HG03095 (cell line): ENCODE measurements at regions not wholly inside any gene's neighbourhood (a gene's known extent, or its start where the extent isn't known, plus 50 kb on each side); places are given as distances from the start of the nearest gene placed in this dataset.
"Not testable (repeated sequence)": the region's sequence is repeated elsewhere in the genome, so short reads cannot be mapped to it uniquely, and the experiment has no call there.

ENCODE experiments used
- ATAC-seq: cut with Tn5 transposase; IDR thresholded peaks from one replicate; pipeline ENCODE4 v1.9.1; 2021; ENCODE audit warnings: moderate library complexity; ENCODE audit not compliant: unreplicated experiment

DNA sequence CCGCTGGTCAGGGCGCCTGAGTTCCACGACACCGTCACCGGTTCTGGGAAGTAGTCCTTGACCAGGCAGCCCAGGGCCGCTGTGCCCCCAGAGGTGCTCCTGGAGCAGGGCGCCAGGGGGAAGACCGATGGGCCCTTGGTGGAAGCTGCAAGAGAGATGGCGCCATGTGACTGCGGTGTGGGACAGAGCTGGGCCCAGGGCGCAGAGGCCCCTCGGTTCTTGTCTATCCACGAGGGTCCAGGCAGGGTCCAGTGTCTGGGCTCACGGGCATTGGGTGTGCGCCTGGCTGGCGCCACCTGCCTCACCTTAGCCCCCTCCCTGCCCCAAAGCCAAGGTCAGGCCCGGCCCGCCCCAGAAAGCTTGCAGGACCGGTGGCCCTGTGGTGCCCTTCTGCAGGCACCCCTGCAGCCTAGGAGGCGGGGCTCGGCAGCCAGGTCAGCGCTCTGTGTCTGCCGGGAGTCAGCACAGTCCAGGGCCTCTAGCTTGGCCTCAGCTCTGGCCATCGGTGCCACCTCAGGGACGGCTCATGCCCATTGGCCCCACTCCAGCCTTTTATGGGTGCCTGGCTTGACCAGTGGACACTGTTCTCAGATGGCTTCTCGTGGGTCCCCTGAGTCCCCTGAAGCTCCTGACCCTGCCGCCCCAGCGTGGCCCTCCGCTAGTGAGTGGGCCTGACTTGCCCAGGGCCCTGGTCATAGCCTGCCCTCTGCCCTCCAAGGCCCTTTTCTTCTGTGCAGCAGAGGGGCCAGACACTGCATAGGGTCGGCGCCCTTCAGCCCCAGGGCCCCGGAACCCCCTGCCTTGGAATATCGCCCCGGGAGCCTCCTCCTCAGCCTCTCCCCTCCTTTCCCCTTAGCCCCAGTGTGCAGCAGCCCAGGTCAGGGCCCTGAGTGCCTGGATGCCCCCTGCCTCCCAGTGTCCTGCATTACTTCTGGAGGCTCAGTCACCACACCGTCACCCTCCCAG is 245.2 kb downstream of the TMEM121 start:
- not testable (repeated sequence) for ATAC-seq

DNA sequence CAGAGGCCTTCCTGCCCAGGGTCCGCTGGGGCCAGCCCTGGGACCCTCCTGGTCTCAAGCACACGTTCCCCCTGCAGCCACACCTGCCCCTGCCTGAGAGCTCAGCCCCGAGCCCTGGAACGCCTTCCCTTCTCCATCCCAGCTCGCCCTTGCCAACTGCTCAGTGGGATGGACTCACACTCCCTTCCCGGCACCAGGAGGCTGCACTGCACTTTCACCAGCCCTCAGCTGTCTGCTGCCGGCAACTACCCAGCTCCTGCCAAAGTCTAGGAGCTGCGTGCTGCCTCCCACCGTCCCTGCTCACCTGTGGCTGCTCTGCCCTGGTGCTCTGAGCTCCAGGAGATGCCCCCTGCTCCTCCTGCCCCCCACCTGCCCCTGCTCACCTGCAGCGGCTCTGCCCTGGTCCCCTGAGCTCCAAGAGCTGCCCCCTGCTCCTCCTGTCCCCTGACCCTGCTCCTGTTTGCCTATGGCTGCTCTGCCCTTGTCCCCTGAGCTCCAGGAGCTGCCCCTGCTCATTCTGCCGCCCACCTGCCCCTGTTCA is 246.4 kb downstream of the TMEM121 start:
- not testable (repeated sequence) for ATAC-seq

DNA sequence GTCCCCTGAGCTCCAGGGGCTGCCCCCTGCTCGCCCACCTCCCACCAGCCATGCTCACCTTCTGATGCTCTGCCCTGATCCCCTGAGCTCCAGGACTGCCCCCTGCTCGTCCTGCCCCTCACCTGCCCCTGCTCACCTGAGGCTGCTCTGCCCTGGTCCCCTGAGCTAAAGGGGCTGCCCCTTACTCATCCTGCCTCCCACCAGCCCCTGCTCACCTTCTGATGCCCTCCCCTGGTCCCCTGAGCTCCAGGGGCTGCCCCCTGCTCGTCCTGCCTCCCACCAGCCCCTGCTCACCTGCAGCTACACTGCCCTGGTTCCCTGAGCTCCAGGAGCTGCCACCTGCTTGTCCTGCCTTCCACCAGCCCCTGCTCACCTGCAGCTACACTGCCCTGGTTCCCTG is 247.2 kb downstream of the TMEM121 start:
- no peak for ATAC-seq

DNA sequence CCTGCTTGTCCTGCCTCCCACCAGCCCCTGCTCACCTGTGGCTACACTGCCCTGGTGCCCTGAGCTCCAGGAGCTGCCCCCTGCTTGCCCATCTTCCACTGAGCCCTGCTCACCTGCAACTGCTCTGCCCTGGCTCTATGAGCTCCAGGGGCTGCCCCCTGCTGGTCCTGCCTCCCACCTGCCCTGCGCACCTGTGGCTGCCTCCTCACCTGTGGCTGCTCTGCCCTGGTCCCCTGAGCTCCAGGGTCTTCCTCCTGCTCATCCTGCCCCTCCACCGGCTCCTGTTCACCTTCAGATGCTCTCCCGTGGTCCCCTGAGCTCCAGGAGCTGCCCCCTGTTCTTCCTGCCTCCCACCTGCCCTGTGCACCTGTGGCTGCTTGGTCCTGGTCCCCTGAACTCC is 247.6 kb downstream of the TMEM121 start:
- no peak for ATAC-seq

DNA sequence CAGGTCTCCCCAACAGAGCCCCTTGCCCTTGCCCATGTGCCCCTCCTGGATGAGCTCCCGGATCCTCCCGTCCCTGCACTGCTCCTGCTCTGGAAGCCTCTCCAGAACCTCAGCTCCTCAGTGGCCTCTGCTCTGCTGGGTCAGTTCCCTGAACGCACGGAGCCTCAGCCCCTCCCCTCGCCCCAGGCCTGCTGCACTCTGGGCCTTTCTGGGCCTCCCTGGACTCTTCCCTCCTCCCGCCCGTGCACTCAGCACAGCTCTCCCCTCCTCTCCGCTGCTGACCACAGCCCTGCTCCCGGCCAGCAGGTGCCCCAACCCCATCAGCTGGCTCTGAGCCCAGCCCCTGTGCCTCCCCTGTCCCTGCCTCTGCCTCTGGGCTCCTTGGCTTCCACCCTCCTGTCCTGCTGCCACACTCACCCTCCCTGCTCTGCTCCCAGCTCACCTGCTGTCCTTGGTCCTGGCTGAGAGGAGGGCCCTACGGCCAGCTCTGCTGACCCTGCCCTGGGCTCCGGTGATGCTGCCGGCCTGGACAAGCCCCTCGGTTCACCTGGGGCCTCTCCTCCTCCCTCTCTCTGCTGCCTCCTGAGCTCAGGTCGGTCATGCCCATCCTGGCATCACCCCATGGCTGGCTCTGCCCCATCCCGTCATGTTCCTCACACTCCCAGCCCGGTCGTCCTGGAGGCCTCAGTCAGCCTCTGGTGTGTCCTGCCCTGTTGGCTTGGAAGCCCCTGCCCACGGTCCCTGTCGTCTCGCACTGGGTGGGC is 248.4 kb downstream of the TMEM121 start:
- not testable (repeated sequence) for ATAC-seq

DNA sequence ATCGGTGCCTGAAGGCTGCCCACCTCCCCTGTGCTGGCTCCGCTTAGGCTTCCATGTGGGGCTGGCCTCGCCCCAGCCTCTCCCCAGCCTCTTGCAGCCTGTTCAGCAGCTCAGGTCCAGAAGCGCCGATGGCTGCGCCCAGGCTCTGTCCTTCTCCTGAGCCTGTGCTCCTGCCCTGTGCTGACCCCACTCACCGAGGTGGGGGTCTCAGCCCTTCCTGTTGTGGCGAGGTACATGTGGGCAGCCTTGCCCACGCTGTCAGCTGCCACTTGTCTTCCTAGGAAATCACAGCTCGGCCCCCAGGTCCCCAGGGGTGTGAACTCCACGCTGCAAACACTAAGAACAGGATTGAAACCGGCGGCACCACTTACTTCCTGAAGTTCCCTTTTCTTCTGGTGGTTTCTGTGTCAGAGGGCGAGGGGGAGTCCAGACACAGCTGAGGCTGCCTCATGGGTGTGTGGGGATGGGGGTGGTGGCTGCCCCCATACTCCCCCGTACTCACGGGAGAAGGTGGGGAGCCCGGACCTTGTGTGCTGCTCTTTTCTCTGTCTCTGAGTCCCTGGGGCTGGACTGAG is 249.1 kb downstream of the TMEM121 start:
- ATAC-seq, result not testable (repeated sequence)

DNA sequence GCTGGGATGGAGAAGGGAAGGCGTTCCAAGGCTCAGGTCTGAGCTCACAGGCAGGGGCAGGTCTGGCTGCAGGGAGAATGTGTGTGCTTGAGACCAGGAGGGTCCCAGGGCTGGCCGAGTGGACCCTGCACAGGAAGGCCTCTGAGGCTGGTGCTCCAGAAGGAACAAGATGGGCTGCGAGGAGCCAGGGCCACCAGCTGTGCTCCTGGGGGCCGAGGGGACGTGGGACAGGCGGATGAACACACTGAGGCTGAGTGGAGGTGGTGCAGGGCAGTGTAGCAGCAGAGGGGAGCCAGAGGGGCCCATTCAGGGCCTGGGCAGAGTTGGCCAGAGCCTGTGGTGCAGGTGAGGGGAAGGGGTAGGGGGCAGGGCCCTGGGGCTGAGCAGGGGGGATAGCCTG is 249.7 kb downstream of the TMEM121 start:
- not testable (repeated sequence) for ATAC-seq

DNA sequence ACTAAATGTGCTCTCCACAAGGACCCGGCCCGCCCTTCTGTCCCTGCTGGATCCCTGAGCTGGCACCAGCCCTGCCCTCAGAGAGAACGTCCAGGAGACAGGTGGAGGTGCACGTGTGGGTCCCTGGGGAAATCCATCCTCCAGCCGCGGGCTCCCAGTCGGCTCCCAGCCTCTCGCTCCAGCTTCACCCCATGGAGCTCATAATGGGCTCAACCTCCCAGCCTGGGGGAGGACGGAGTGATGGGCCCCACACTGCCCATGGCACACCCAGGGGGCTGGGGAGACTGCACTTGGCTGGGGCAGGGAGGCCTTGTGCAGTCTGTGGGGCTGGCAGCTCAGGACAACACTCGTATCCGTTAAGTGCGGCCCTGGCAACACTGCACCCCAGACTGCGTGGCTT is 250.5 kb downstream of the TMEM121 start:
- no peak for ATAC-seq

DNA sequence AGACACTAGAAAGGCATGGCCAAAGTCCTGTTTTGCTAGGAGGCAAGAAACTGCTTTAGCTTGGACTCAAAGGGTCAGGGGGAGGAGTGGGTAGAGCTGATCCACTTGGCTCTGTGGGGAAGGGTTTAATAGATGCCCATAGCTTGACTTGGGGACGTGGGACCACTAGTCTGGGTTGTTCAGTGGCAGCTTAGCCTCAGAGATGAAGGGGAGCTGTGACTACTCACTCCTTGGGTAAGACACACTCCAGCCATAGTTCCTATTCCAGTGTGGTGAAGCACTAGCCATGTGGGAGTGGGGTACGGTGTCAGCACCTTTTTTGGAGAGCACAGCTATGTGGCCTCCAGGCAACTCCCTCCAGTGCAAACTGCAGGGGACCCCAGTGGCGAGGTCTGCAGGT is 257.3 kb downstream of the TMEM121 start:
- no peak for ATAC-seq

DNA sequence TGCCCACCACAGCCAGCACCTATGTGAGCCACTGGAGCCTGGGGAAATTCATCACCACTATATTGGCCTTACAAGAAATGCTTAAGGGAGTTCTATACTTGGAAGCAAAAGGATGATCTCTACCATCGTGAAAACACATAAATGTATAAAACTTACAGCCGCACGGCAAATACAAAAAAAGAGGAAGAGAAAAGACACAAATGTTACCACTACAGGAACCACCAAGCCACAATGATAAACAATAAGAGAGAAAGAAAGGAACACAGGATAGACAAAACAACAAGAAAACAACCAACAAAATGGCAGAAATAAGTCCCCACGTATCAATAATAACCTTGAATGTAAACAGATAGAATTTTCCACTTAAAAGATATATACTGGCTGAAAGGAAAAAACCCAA is 267.5 kb downstream of the TMEM121 start:
- no peak for ATAC-seq

DNA sequence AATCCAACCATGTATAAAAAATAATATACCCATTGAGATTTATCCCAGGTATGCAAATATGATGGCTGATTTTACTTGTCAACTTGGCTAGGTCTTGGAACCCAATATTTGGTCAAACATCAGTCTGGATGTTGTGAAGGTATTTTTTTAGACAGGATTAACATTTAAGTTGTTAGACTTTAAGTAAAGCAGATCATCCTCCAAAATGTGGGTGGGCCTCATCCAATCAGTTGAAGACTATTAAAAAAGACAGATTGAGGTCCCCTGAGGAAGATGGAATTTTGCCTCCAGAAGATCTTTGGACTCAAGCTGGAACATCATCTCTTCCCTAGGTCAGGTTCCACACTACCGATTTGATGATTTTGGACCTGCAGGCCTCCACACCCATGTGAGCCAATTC is 271.2 kb downstream of the TMEM121 start:
- ATAC-seq, result no peak

DNA sequence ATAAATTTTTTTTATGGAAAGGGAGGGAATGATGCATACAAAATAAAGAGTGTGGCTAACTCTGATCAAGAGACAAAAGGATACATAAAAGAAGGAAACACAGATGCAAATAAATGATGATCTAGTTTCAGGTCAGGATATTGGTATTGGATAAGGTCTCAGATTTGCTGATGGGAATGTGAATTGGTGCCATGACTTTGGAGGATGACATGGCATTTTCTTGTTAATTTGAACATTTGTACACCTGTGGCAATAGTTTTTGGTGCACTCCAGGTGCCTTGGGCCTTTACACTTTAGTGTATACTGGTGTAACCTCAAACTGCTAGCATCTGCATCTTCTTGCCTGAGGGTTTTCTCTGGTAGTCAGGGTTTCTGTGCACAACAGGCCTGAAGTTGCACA is 279.3 kb downstream of the TMEM121 start:
- no peak for ATAC-seq

DNA sequence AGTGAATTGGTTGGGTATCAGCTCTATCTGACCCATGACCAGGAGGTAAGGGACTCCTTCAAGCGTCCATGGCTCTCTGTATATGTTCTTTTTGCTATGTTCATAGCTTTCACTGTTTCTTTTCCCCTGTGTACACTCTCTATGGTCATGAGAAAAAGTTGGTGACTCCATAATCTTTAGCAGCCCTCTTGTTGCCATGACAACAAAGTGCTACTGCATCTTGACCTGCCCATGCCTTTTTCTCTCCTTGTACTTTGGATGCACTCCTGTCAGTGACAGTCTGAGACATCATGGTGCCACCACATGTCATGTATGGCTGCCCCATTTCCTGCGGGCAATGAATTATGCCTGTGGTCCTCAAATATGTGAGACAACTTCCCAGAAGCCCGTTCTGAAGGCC is 280.2 kb downstream of the TMEM121 start:
- ATAC-seq, result no peak

DNA sequence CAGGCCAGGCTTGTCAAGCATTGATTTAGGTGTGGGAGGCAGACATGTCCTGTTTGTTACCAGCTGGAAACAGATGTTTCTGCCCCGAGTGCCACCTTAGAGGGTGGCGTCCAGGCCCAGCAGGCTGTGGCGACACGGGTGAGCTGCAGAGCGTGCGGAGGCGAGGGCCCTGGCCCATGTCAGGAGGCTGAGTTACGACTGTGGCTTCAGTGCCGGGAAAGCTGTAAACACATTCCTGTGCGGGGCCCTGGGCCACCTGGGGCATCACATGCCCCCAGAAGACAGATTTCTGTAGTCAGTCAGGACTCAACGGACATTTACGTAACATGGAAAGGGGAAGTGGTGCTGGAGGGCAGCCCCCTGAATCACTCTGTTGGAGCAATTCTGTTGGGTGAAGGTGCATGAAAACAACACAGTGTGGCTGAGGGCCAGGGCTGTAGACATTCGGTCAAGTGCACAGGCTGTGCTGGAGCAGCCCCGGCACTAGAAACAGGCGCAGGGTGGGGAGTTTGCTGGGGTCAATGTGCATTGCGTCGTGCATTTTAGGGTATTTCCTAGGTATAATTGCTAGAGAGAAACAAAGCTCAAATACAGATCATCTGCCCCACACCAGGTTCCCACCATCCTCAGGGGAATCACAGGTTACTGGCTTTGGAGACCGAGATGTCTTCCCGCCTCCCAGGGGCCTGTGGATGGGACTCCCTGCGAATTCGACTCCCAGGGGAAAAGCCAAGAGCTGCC is 291.8 kb downstream of the TMEM121 start:
- ATAC-seq, result peak; percentile 46

DNA sequence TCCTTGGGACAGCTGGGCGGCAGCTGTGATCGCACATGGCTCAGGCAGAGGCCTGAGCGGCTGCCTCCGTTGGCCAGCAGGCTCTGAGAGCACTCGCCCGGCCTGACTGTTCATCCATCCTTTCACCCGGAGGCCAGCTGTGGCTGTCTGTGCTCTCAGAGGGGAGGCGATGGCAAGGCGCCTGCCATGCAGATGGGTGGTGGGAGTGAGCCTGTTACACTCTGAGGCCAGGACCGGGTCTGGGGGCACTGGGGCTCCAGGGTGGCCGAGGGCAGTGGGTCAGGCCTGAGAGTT is 292.3 kb downstream of the TMEM121 start:
- ATAC-seq, result peak; percentile 10

DNA sequence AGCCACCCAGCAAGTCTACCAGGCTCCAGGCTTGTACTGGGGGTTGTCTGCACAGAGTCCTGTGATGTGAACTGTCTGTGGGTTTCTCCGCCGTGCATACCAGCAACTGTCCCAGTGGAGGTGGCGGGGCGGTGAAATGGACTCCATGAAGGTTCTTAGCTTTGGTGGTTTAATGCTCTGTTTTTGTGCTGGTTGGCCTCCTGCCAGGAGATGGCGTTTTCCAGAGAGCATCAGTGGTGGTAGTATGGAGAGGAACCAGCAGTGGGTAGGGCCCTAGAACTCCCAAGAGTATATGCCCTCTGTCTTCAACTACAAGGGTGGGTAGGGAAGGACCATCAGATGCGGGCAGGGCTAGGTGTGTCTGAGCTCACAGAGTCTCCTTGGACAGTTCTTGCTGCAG is 303.8 kb downstream of the TMEM121 start:
- ATAC-seq, result no peak

DNA sequence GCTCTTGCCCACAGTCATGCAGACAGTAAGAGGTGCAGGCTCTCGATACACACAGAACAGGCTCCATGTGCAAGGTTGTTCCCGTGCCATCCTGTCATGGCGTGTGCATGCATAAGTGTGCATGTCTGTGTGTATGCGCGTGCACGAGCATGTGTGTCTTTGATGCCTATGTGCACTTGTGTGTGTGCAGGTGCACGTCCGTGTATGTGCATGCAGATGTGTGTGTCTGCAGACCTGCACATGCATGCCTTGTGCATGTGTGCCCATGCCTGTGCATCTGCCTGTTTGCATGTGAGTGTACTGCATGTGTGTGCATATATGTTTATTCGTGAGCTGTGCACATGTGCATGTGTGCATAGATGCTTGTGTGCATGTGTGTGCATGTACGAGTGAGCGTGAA is 309.8 kb downstream of the TMEM121 start:
- ATAC-seq, result no peak

DNA sequence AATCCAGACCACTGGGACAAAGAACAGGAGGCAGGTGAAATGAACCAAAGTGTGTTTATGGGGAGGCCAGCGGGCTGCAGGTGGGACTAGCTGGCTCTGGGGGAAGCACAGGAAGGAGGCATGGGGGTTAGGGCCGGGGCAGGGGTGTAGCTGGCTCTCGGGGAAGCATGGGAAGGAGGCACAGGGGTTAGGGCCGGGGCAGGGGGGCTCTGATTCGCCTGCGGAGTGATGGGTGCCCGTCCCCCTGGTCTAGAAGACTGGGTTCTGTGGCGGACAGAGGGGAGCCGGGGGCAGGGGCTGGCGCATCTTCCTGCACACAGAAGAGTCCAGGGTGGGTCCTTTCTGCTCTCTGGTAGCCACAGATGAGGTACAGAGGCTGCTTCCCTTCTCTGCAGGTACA is 310.3 kb downstream of the TMEM121 start:
- no peak for ATAC-seq

DNA sequence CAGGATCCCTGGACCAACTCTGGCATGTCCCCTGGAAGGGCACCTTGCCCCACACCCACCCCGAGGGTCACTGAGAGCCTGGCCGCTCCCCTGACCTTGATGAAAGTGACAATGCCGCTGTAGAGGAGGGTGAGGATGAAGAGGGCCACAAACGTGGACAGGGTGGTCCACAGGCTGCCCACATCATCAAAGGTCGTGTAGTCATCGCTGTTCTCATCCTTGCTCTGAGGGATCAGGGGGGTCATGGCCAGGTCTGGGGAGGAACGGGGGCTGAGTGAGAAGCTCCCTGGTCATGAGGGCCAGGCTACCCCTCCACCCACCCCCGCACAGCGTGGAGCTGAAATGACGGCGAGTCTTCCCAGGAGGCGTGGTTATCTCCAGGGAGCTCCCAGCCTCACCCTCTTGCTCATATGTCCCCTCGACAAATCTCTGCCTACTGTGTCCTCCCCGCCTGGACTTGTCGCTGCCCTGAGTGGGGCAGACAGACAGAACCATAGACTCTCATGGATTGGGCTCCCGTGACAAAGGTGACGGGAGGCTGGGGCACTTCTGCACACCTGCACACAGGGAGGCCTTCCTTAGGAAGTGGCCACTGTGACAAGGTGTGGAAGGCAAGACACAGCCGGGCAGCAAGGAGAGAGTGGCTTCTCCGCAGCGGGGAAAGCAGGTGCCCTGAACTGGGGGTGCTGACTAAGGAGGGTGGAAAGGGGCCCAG is 311.1 kb downstream of the TMEM121 start:
- ATAC-seq, result no peak

DNA sequence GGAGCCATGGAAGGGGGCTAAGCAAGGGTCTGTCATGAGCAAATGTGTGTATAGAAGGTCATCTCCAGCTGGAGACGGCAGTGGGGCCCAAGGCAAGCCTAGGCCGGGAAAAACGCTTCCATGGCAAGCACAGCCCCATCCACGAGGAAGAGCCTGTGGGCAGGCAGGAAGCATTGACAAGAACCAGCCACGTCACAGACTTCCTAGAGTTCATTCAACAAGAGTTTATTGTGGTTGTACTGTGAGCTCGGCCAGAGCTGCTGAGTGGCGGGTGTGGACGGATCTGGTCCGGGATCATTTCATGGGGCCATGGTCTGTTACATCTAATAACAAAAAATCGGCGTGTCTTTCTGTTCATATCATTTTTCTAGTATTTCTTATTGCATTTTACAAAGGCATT is 311.7 kb downstream of the TMEM121 start:
- ATAC-seq, result no peak
